ENCODE measurements at regions not wholly inside any gene's neighbourhood (a gene's known extent, or its start where the extent isn't known, plus 50 kb on each side); places are given as distances from the start of the nearest gene placed in this dataset.

GRCh38 chr11:70764356-70764905 is 366.1 kb downstream of the CTTN start:
- no peaks in the 10 kb centered on the region for H3F3A ChIP-seq (ENCODE audit: insufficient read depth)
- 17 to 35% methylated on average over 1 to 3 of the region's 3 CpGs for WGBS, 2 experiments (ENCODE audit: low coverage in 1 of 2, low lambda C conversion rate in 2 of 2, missing lambda C conversion rate in 2 of 2)
- no peak overlapping the region for H3K9ac ChIP-seq
- H4K20me1 ChIP-seq (ENCODE audit: insufficient read depth): no peaks in the 10 kb centered on the region
- no peak overlapping the region for H2AFZ ChIP-seq
- no peaks in the 10 kb centered on the region for H3K27me3 ChIP-seq (replicated peaks; ENCODE audit: insufficient read depth)
- TF ChIP-seq EZH2 (IDR thresholded peaks at IDR 0.05; ENCODE audit: insufficient read depth, poor library complexity, severe bottlenecking) (no peak), EZH2phosphoT487 (IDR thresholded peaks at IDR 0.05; ENCODE audit: insufficient read depth, low read depth) (no peak)
- H3K9me2 ChIP-seq (ENCODE audit: insufficient read depth): no peaks in the 10 kb centered on the region
- H3K4me1 ChIP-seq (ENCODE audit: insufficient read depth): no peaks in the 10 kb centered on the region
- no peak overlapping the region for H3K4me2 ChIP-seq (ENCODE audit: unreplicated experiment)
- H3K27ac ChIP-seq: no peak overlapping the region
- no peak overlapping the region for H3K4me3 ChIP-seq
- H3K9me3 ChIP-seq (ENCODE audit: low read depth): no peaks in the 10 kb centered on the region
- H3K79me2 ChIP-seq (ENCODE audit: insufficient read depth): no peaks in the 10 kb centered on the region
- in situ Hi-C loops (cut with MboI): no loop called here
- H3K36me3 ChIP-seq (ENCODE audit: low read depth): no peaks in the 10 kb centered on the region
- no peak for DNase-seq

DNA sequence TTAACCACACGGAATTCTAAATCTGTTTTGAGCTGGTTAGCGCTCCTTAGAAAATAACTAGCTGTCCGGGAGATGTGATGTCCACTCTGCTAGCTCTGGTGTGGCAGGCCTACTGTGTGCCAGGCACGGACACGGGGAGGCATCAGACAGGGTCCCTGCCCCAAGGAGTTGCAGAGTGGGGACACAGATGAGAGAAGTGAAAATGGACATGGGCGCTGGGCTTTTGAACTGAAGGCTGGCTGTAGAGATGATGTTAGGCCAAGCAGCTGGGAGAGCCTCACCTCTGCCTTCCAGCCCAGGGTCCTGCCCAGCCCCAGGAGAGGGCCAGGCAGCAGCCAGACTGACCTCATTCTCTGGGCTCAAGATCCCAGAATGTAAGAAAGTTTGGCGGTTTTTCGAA is 368.6 kb downstream of the CTTN start:
- Histone ChIP-seq H3K27me3 (replicated peaks; ENCODE audit: insufficient read depth) (no peaks in the 10 kb centered on the region), H3K36me3 (ENCODE audit: low read depth) (no peaks in the 10 kb centered on the region), H3K4me2 (ENCODE audit: unreplicated experiment) (no peak overlapping the region), H3K27ac (no peak overlapping the region), H3K4me3 (no peak overlapping the region), H3K4me1 (ENCODE audit: insufficient read depth) (no peaks in the 10 kb centered on the region), H3K9me3 (ENCODE audit: low read depth) (no peaks in the 10 kb centered on the region), H3K79me2 (ENCODE audit: insufficient read depth) (no peaks in the 10 kb centered on the region), H3K9ac (no peak overlapping the region), H4K20me1 (ENCODE audit: insufficient read depth) (no peaks in the 10 kb centered on the region), H2AFZ (no peak overlapping the region), H3K9me2 (ENCODE audit: insufficient read depth) (no peaks in the 10 kb centered on the region), H3F3A (ENCODE audit: insufficient read depth) (no peaks in the 10 kb centered on the region)
- 59 to 67% methylated on average over 8 of the region's 8 CpGs for WGBS, 2 experiments (ENCODE audit: low coverage in 1 of 2, low lambda C conversion rate in 2 of 2, missing lambda C conversion rate in 2 of 2)
- in situ Hi-C loops (cut with MboI): no loop called here
- no peak for DNase-seq
- TF ChIP-seq EZH2 (IDR thresholded peaks at IDR 0.05; ENCODE audit: insufficient read depth, poor library complexity, severe bottlenecking) (no peak), EZH2phosphoT487 (IDR thresholded peaks at IDR 0.05; ENCODE audit: insufficient read depth, low read depth) (no peak)

- Histone ChIP-seq H3K4me1 (ENCODE audit: insufficient read depth) (no peaks in the 10 kb centered on the region), H3K27me3 (replicated peaks; ENCODE audit: insufficient read depth) (no peaks in the 10 kb centered on the region), H3K4me2 (ENCODE audit: unreplicated experiment) (no peak overlapping the region), H4K20me1 (ENCODE audit: insufficient read depth) (no peaks in the 10 kb centered on the region), H3K9me2 (ENCODE audit: insufficient read depth) (no peaks in the 10 kb centered on the region), H3K4me3 (no peak overlapping the region), H3K9me3 (ENCODE audit: low read depth) (no peaks in the 10 kb centered on the region), H3K36me3 (ENCODE audit: low read depth) (no peaks in the 10 kb centered on the region), H2AFZ (no peak overlapping the region), H3K9ac (no peak overlapping the region), H3F3A (ENCODE audit: insufficient read depth) (no peaks in the 10 kb centered on the region), H3K27ac (no peak overlapping the region), H3K79me2 (ENCODE audit: insufficient read depth) (no peaks in the 10 kb centered on the region)
- DNase-seq: no peak
- 63% methylated on average over 10 of the region's 10 CpGs for WGBS, 2 experiments (ENCODE audit: low coverage in 1 of 2, low lambda C conversion rate in 2 of 2, missing lambda C conversion rate in 2 of 2)
- TF ChIP-seq EZH2phosphoT487 (IDR thresholded peaks at IDR 0.05; ENCODE audit: insufficient read depth, low read depth) (no peak), EZH2 (IDR thresholded peaks at IDR 0.05; ENCODE audit: insufficient read depth, poor library complexity, severe bottlenecking) (no peak)
- in situ Hi-C loops (cut with MboI): no loop called here
Measured at GRCh38 chr11:70768346-70769095, 370.2 kb downstream of the CTTN start.

GRCh38 chr11:70769106-70769505 is 370.8 kb downstream of the CTTN start:
- TF ChIP-seq EZH2 (IDR thresholded peaks at IDR 0.05; ENCODE audit: insufficient read depth, poor library complexity, severe bottlenecking) (no peak), EZH2phosphoT487 (IDR thresholded peaks at IDR 0.05; ENCODE audit: insufficient read depth, low read depth) (no peak)
- Histone ChIP-seq H3K9me2 (ENCODE audit: insufficient read depth) (no peaks in the 10 kb centered on the region), H3K4me3 (no peak overlapping the region), H3K9me3 (ENCODE audit: low read depth) (no peaks in the 10 kb centered on the region), H3K4me1 (ENCODE audit: insufficient read depth) (no peaks in the 10 kb centered on the region), H3K4me2 (ENCODE audit: unreplicated experiment) (no peak overlapping the region), H3K36me3 (ENCODE audit: low read depth) (no peaks in the 10 kb centered on the region), H4K20me1 (ENCODE audit: insufficient read depth) (no peaks in the 10 kb centered on the region), H3K27me3 (replicated peaks; ENCODE audit: insufficient read depth) (no peaks in the 10 kb centered on the region), H2AFZ (no peak overlapping the region), H3K9ac (no peak overlapping the region), H3K27ac (no peak overlapping the region), H3K79me2 (ENCODE audit: insufficient read depth) (no peaks in the 10 kb centered on the region), H3F3A (ENCODE audit: insufficient read depth) (no peaks in the 10 kb centered on the region)
- no peak for DNase-seq
- 58 to 60% methylated on average over 14 of the region's 14 CpGs for WGBS, 2 experiments (ENCODE audit: low coverage in 1 of 2, low lambda C conversion rate in 2 of 2, missing lambda C conversion rate in 2 of 2)
- in situ Hi-C loops (cut with MboI): no loop called here

All from GM23248 (cell line).